ENCODE measurements at regions not wholly inside any gene's neighbourhood (a gene's known extent, or its start where the extent isn't known, plus 50 kb on each side); places are given as distances from the start of the nearest gene placed in this dataset.

GRCh38 chr5:127206320-127207113 is 84.1 kb upstream of the MEGF10 start:
- WGBS (ENCODE audit: insufficient coverage, low coverage, missing lambda C conversion rate): 0% methylated on average over 4 of the region's 4 CpGs
- Histone ChIP-seq H3K9ac (ENCODE audit: insufficient read depth in 1 of 2, low read depth in 2 of 2, low read length in 2 of 2) (no peak overlapping the region), H2AFZ (ENCODE audit: low read depth, low read length) (no peak overlapping the region), H3K4me2 (ENCODE audit: insufficient read depth, low read length) (no peak overlapping the region), H3K9me3 (replicated peaks; ENCODE audit: control insufficient read depth, insufficient read depth, low read depth, low read length) (no peaks in the 10 kb centered on the region), H3K36me3 (ENCODE audit: control insufficient read depth, insufficient read depth, low read length) (no peaks in the 10 kb centered on the region), H3K4me3 (no peak overlapping the region), H3K79me2 (ENCODE audit: control insufficient read depth, insufficient read depth, low read length) (no peaks in the 10 kb centered on the region), H3K4me1 (replicated peaks in 1 of 2; ENCODE audit: control insufficient read depth in 2 of 2, insufficient read depth in 2 of 2, low read length in 2 of 2) (no peaks in the 10 kb centered on the region), H3K9me1 (ENCODE audit: control insufficient read depth, insufficient read depth, low read length) (no peaks in the 10 kb centered on the region), H4K20me1 (replicated peaks; ENCODE audit: control insufficient read depth, insufficient read depth, low read length) (no peaks in the 10 kb centered on the region), H3K27me3 (ENCODE audit: control insufficient read depth in 2 of 2, insufficient read depth in 2 of 2, low read length in 2 of 2) (no peaks in the 10 kb centered on the region), H3K27ac (ENCODE audit: extremely low read depth, low read depth, low read length) (no peak overlapping the region)
- FAIRE-seq (no peak), DNase-seq (ENCODE audit: extremely low read depth in 1 of 4, low spot score in 3 of 4) (no peak), ATAC-seq (no peak)
- TF ChIP-seq ATF3 (IDR thresholded peaks at IDR 0.05) (peak; percentile 51), ATF3 (CRISPR knock-in tag; conservative IDR thresholded peaks at IDR 0.05) (no peak), ZEB2 (IDR thresholded peaks at IDR 0.05) (no peak), ZC3H4 (CRISPR knock-in tag; IDR thresholded peaks at IDR 0.05; ENCODE audit: borderline replicate concordance) (no peak), FOSL1 (tag; conservative IDR thresholded peaks at IDR 0.05) (peak; percentile 86), SAFB (IDR thresholded peaks at IDR 0.05; ENCODE audit: borderline replicate concordance, low read depth, low read length) (no peak), ZNF444 (CRISPR knock-in tag; IDR thresholded peaks at IDR 0.05) (no peak), JUN (IDR thresholded peaks at IDR 0.05; ENCODE audit: borderline replicate concordance, low read depth, low read length) (0 out of 2 replicates have a peak, but pooled peaks have one; percentile 26), JUN (CRISPR knock-in tag; IDR thresholded peaks at IDR 0.05; ENCODE audit: borderline replicate concordance) (no peak), CLOCK (CRISPR knock-in tag; IDR thresholded peaks at IDR 0.05; ENCODE audit: borderline replicate concordance) (no peak), YBX1 (IDR thresholded peaks at IDR 0.05) (no peak), KLF1 (tag; IDR thresholded peaks at IDR 0.05) (no peak), ZHX1 (conservative IDR thresholded peaks at IDR 0.05; ENCODE audit: low read length) (no peak), ATF7 (IDR thresholded peaks at IDR 0.05) (peak; percentile 17; the same call in 1 of the 2 replicates)
- intact Hi-C loops (cut with micrococcal nuclease): no loop called here
- in situ Hi-C loops (cut with MboI): no loop called here
- POLR2A ChIA-PET: no interaction called here
- BruUV-seq (replicated peaks): no TSS peak
- CTCF ChIA-PET (ENCODE audit: low intra/inter-chr PET ratio): no interaction called here
